Astrocyte of the cerebellum (primary cell): ENCODE measurements at regions not wholly inside any gene's neighbourhood (a gene's known extent, or its start where the extent isn't known, plus 50 kb on each side); places are given as distances from the start of the nearest gene placed in this dataset.
"Not testable (repeated sequence)": the region's sequence is repeated elsewhere in the genome, so short reads cannot be mapped to it uniquely, and the experiment has no call there.

Experiments used
- DNase-seq: peaks from one replicate; pipeline ENCODE4 v3.0.0-alpha.2; 2011; ENCODE audit warnings: low read depth
- H3K4me3 ChIP-seq: 2 replicates; pipeline ENCODE4 v1.5.1; 2011; ENCODE audit warnings: mild to moderate bottlenecking, low read depth, low read length, moderate library complexity
- CTCF ChIP-seq: IDR thresholded peaks from 2 replicates; pipeline ENCODE4 v1.5.1; 2012; ENCODE audit warnings: low read length, low read depth, moderate library complexity, mild to moderate bottlenecking; ENCODE audit errors: missing control alignments
- in situ Hi-C: cut with HindIII; loops from 2 replicates; pipeline ENCODE4 v1.10.0; 2017; ENCODE audit warnings: low sequenced_read_pairs

- no peak for DNase-seq
- TF ChIP-seq CTCF, result no peak
Measured at GRCh38 chrX:137749246-137749645, 183.3 kb downstream of the ZIC3 start.

GRCh38 chrX:137771537-137771936 is 205.6 kb downstream of the ZIC3 start:
- DNase-seq, result no peak
- in situ Hi-C loops, result no loop called here
- TF ChIP-seq CTCF, result no peak

More at GRCh38 chrX:137749246-137749645, 183.3 kb downstream of the ZIC3 start:
- in situ Hi-C loops, result no loop called here
- H3K4me3 ChIP-seq, result no peak overlapping the region

GRCh38 chrX:137792214-137792613 is 226.3 kb downstream of the ZIC3 start:
- in situ Hi-C loops, result no loop called here
- no peak for DNase-seq
- H3K4me3 ChIP-seq, result no peak overlapping the region
- no peak for TF ChIP-seq CTCF

More at GRCh38 chrX:137771537-137771936, 205.6 kb downstream of the ZIC3 start:
- no peak overlapping the region for H3K4me3 ChIP-seq

- in situ Hi-C loops, DNase-seq, H3K4me3 ChIP-seq: not testable (repeated sequence)
Measured at GRCh38 chrX:137797926-137798325, 232.0 kb downstream of the ZIC3 start.

- in situ Hi-C loops, result no loop called here
- TF ChIP-seq CTCF, result peak; percentile 11
- H3K4me3 ChIP-seq, result no peak overlapping the region
- DNase-seq, result no peak
Measured at GRCh38 chrX:137823257-137823656, 257.3 kb downstream of the ZIC3 start.

- in situ Hi-C loops, result no loop called here
- TF ChIP-seq CTCF, result no peak
- H3K4me3 ChIP-seq, result no peak overlapping the region
- no peak for DNase-seq
Measured at GRCh38 chrX:137847376-137847775, 281.4 kb downstream of the ZIC3 start.

- H3K4me3 ChIP-seq, result no peak overlapping the region
- in situ Hi-C loops, result no loop called here
- no peak for DNase-seq
- TF ChIP-seq CTCF, result no peak
Measured at GRCh38 chrX:137848266-137848905, 282.5 kb downstream of the ZIC3 start.
